Smooth muscle cell (in vitro differentiated cells): ENCODE measurements at regions not wholly inside any gene's neighbourhood (a gene's known extent, or its start where the extent isn't known, plus 50 kb on each side); places are given as distances from the start of the nearest gene placed in this dataset.
"Not testable (repeated sequence)": the region's sequence is repeated elsewhere in the genome, so short reads cannot be mapped to it uniquely, and the experiment has no call there.

ENCODE experiments used
- DNase-seq: peaks from one replicate; lab custom pipeline; 2025; ENCODE audit not compliant: unreplicated experiment; lab: John Stamatoyannopoulos, UW
- H2AFZ ChIP-seq: fragments of 200-600 bp; sonication (generic); 2 replicates; pipeline ENCODE4 v1.6.0; 2016; ENCODE audit warnings: antibody characterized with exemption, low read depth, mild to moderate bottlenecking
- H3F3A ChIP-seq: fragments of 200-600 bp; sonication (generic); 2 replicates; pipeline ENCODE4 v1.6.0; 2017; ENCODE audit warnings: antibody characterized with exemption, low read depth
- H3K27ac ChIP-seq: fragments of 200-600 bp; sonication (generic); 2 replicates; pipeline ENCODE4 v1.5.1; 2016; ENCODE audit warnings: low read depth, mild to moderate bottlenecking
- H3K27me3 ChIP-seq: fragments of 200-600 bp; sonication (generic); 2 replicates; pipeline ENCODE4 v1.6.1; 2016; ENCODE audit warnings: low read depth, mild to moderate bottlenecking
- H3K36me3 ChIP-seq: fragments of 200-600 bp; sonication (generic); 2 replicates; pipeline ENCODE4 v1.5.1; 2016; ENCODE audit warnings: low read depth
- H3K4me1 ChIP-seq: fragments of 200-600 bp; sonication (generic); 2 replicates; pipeline ENCODE4 v1.5.1; 2016; ENCODE audit warnings: low read depth
- H3K4me2 ChIP-seq: fragments of 200-600 bp; sonication (generic); 2 replicates; pipeline ENCODE4 v1.6.0; 2016; ENCODE audit warnings: mild to moderate bottlenecking
- H3K4me3 ChIP-seq: fragments of 200-600 bp; sonication (generic); 2 replicates; pipeline ENCODE4 v1.5.1; 2016; ENCODE audit warnings: mild to moderate bottlenecking
- H3K79me2 ChIP-seq: fragments of 200-600 bp; sonication (generic); 2 replicates; pipeline ENCODE4 v1.6.0; 2016; ENCODE audit warnings: low read depth, mild to moderate bottlenecking
- H3K9ac ChIP-seq: fragments of 200-600 bp; sonication (generic); 2 replicates; pipeline ENCODE4 v1.6.0; 2016; ENCODE audit warnings: low read depth
- H3K9me3 ChIP-seq: fragments of 200-600 bp; sonication (generic); replicated peaks from 2 replicates; pipeline ENCODE4 v1.5.1; 2016; ENCODE audit warnings: low read depth
- H4K20me1 ChIP-seq: fragments of 200-600 bp; sonication (generic); 2 replicates; pipeline ENCODE4 v1.6.0; 2016; ENCODE audit warnings: low read depth
- CTCF ChIP-seq: fragments of 200-600 bp; sonication (generic); IDR thresholded peaks from 2 replicates; pipeline ENCODE4 v1.5.1; 2017; ENCODE audit warnings: borderline replicate concordance, mild to moderate bottlenecking, antibody characterized with exemption; ENCODE audit not compliant: insufficient read depth, poor library complexity, severe bottlenecking
- WGBS: methylation state at CpG from one replicate; pipeline ENCODE4 v1.1.7; 2016; ENCODE audit warnings: low lambda C conversion rate; 5-methylcytosine and 5-hydroxymethylcytosine counted together

GRCh38 chr6:117007659-117008058 is 130.6 kb downstream of the RFX6 start:
- no peak overlapping the region for H3K27ac ChIP-seq
- H3K27me3 ChIP-seq, result no peaks in the 10 kb centered on the region
- WGBS, result 71% methylated on average over 3 of the region's 3 CpGs
- H3K4me1 ChIP-seq, result peaks cover 20% of the 10 kb centered on the region
- H3K9ac ChIP-seq, result no peak overlapping the region
- no peaks in the 10 kb centered on the region for H3K79me2 ChIP-seq
- H3F3A ChIP-seq, result no peaks in the 10 kb centered on the region
- H3K4me2 ChIP-seq, result no peak overlapping the region
- H3K36me3 ChIP-seq, result no peaks in the 10 kb centered on the region
- DNase-seq, result no peak
- no peaks in the 10 kb centered on the region for H3K9me3 ChIP-seq
- no peak for TF ChIP-seq CTCF
- H3K4me3 ChIP-seq, result no peak overlapping the region
- no peak overlapping the region for H2AFZ ChIP-seq
- H4K20me1 ChIP-seq, result no peaks in the 10 kb centered on the region

GRCh38 chr6:117008618-117009017 is 131.6 kb downstream of the RFX6 start:
- WGBS, result 90% methylated on average over 3 of the region's 3 CpGs
- H3K9ac ChIP-seq, result no peak overlapping the region
- H3K4me3 ChIP-seq, result no peak overlapping the region
- no peaks in the 10 kb centered on the region for H4K20me1 ChIP-seq
- no peak overlapping the region for H3K27ac ChIP-seq
- no peak overlapping the region for H3K4me2 ChIP-seq
- H3F3A ChIP-seq, result no peaks in the 10 kb centered on the region
- H3K27me3 ChIP-seq, result no peaks in the 10 kb centered on the region
- peaks cover 6% of the 10 kb centered on the region for H3K9me3 ChIP-seq
- TF ChIP-seq CTCF, result no peak
- H3K36me3 ChIP-seq, result no peaks in the 10 kb centered on the region
- H3K79me2 ChIP-seq, result no peaks in the 10 kb centered on the region
- DNase-seq, result no peak
- H2AFZ ChIP-seq, result no peak overlapping the region
- peaks cover 20% of the 10 kb centered on the region for H3K4me1 ChIP-seq

GRCh38 chr6:117014641-117015473 is 137.8 kb downstream of the RFX6 start:
- not testable (repeated sequence) for H3K4me3 ChIP-seq, H3K9me3 ChIP-seq, H3K79me2 ChIP-seq, H2AFZ ChIP-seq, H3K4me2 ChIP-seq, H3K27me3 ChIP-seq, DNase-seq, H3K9ac ChIP-seq, H3K4me1 ChIP-seq, H4K20me1 ChIP-seq, H3K27ac ChIP-seq, H3K36me3 ChIP-seq, H3F3A ChIP-seq
- WGBS, result 94% methylated on average over 43 of the region's 43 CpGs

GRCh38 chr6:117015474-117015804 is 138.4 kb downstream of the RFX6 start:
- H3K4me3 ChIP-seq, H3K9ac ChIP-seq: not testable (repeated sequence)
- 91% methylated on average over 4 of the region's 4 CpGs for WGBS

More at GRCh38 chr6:117015474-117015804, 138.4 kb downstream of the RFX6 start:
- not testable (repeated sequence) for H3K79me2 ChIP-seq, H4K20me1 ChIP-seq, H3K4me2 ChIP-seq, H3F3A ChIP-seq, H3K27ac ChIP-seq, H3K9me3 ChIP-seq, H3K36me3 ChIP-seq, H2AFZ ChIP-seq, H3K4me1 ChIP-seq, H3K27me3 ChIP-seq, DNase-seq
